ENCODE measurements at regions not wholly inside any gene's neighbourhood (a gene's known extent, or its start where the extent isn't known, plus 50 kb on each side); places are given as distances from the start of the nearest gene placed in this dataset.

DNA sequence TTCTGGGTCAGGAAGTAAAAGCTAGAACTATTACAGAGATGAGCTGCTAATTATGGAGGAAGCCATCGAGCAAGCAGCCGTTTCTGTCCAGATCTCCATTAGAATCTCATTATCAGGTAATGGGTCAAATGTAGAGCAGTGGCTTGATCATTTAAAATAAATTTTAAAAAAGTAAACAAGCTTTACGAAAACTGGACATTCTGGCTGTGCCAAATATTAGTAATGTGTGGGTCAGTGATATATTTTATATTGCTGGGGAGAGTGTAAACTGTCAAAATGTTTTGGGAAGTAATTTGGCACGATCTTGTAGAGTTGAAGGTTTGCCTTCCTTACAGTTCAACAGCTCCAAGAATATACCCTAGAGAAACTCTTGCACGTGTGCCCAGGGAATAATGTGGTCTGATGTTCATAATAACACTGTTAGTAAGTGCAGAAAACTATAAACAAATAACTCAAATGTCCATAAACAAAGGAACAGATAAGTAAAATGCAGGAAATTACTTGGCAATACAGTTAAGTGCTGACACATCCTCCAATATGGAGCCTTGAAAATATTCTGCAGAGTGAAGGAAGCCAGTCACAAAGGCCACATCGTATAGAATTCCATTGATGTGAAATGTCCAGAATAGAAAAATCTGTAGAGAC, 127.2 kb upstream of the UBL3 start:
- Histone ChIP-seq H3K4me3 (ENCODE audit: low read depth in 1 of 3, low read length in 3 of 3) (no peak overlapping the region), H3K4me1 (ENCODE audit: control insufficient read depth in 4 of 4, insufficient read depth in 4 of 4, low read length in 3 of 4) (no peaks in the 10 kb centered on the region), H3K9ac (ENCODE audit: low read depth in 1 of 2, low read length in 2 of 2) (no peak overlapping the region), H3K36me3 (ENCODE audit: control insufficient read depth in 4 of 4, insufficient read depth in 3 of 4, low read depth in 1 of 4, low read length in 3 of 4) (no peaks in the 10 kb centered on the region), H3K27me3 (ENCODE audit: control insufficient read depth in 4 of 4, insufficient read depth in 4 of 4, low read length in 3 of 4) (no peaks in the 10 kb centered on the region), H3K9me3 (ENCODE audit: control insufficient read depth in 4 of 4, low read length in 3 of 4) (peaks cover 0 to 2% (median 0%) of the 10 kb centered on the region in 4 donors), H3K27ac (ENCODE audit: low read depth in 1 of 2, low read length in 2 of 2) (no peak overlapping the region)
- DNase-seq (ENCODE audit: low spot score) = no peak
- WGBS = 80% methylated on average over 6 of the region's 6 CpGs
- TF ChIP-seq SP1 (IDR thresholded peaks at IDR 0.05) (no peak), FOXA2 (IDR thresholded peaks at IDR 0.05) (no peak), EGR1 (IDR thresholded peaks at IDR 0.05; ENCODE audit: low read depth in 2 of 2) (no peak), GABPA (IDR thresholded peaks at IDR 0.05 in 1 of 2, conservative IDR thresholded peaks at IDR 0.05 in 1 of 2) (no peak), HNF4A (conservative IDR thresholded peaks at IDR 0.05) (no peak), RXRA (IDR thresholded peaks at IDR 0.05) (no peak), RAD21 (IDR thresholded peaks at IDR 0.05) (no peak), HNF4G (IDR thresholded peaks at IDR 0.05) (no peak), TAF1 (conservative IDR thresholded peaks at IDR 0.05) (no peak), NR2F2 (IDR thresholded peaks at IDR 0.05) (no peak)
- TF ChIP-seq, protein P1, sequence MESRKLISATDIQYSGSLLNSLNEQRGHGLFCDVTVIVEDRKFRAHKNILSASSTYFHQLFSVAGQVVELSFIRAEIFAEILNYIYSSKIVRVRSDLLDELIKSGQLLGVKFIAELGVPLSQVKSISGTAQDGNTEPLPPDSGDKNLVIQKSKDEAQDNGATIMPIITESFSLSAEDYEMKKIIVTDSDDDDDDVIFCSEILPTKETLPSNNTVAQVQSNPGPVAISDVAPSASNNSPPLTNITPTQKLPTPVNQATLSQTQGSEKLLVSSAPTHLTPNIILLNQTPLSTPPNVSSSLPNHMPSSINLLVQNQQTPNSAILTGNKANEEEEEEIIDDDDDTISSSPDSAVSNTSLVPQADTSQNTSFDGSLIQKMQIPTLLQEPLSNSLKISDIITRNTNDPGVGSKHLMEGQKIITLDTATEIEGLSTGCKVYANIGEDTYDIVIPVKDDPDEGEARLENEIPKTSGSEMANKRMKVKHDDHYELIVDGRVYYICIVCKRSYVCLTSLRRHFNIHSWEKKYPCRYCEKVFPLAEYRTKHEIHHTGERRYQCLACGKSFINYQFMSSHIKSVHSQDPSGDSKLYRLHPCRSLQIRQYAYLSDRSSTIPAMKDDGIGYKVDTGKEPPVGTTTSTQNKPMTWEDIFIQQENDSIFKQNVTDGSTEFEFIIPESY (IDR thresholded peaks at IDR 0.05) = no peak
- TF ChIP-seq, protein P2, sequence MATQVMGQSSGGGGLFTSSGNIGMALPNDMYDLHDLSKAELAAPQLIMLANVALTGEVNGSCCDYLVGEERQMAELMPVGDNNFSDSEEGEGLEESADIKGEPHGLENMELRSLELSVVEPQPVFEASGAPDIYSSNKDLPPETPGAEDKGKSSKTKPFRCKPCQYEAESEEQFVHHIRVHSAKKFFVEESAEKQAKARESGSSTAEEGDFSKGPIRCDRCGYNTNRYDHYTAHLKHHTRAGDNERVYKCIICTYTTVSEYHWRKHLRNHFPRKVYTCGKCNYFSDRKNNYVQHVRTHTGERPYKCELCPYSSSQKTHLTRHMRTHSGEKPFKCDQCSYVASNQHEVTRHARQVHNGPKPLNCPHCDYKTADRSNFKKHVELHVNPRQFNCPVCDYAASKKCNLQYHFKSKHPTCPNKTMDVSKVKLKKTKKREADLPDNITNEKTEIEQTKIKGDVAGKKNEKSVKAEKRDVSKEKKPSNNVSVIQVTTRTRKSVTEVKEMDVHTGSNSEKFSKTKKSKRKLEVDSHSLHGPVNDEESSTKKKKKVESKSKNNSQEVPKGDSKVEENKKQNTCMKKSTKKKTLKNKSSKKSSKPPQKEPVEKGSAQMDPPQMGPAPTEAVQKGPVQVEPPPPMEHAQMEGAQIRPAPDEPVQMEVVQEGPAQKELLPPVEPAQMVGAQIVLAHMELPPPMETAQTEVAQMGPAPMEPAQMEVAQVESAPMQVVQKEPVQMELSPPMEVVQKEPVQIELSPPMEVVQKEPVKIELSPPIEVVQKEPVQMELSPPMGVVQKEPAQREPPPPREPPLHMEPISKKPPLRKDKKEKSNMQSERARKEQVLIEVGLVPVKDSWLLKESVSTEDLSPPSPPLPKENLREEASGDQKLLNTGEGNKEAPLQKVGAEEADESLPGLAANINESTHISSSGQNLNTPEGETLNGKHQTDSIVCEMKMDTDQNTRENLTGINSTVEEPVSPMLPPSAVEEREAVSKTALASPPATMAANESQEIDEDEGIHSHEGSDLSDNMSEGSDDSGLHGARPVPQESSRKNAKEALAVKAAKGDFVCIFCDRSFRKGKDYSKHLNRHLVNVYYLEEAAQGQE (IDR thresholded peaks at IDR 0.05) = no peak
- TF ChIP-seq, protein P3, sequence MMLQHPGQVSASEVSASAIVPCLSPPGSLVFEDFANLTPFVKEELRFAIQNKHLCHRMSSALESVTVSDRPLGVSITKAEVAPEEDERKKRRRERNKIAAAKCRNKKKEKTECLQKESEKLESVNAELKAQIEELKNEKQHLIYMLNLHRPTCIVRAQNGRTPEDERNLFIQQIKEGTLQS (IDR thresholded peaks at IDR 0.05) = no peak
- TF ChIP-seq, protein P4, sequence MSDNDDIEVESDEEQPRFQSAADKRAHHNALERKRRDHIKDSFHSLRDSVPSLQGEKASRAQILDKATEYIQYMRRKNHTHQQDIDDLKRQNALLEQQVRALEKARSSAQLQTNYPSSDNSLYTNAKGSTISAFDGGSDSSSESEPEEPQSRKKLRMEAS (IDR thresholded peaks at IDR 0.05) = no peak

DNA sequence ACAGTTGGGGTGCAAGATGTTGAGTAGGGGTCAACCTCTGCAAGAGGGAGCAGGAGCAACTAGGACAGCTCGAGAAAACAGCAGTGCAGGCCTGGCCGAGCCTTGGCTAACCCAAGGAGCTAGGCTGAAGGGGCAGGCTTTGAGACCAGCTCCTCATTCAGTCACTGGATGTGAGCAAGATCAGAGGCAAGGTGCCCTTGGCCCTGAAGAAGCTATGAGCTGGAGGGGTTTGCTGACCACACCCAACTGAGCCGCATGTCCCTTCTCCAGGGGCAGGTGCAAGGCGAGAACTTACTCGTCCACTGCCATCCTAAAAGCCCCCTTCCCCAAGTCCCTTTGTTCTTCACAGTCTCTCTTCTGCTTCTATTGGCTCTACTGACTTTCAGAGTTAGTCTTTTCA, 126.1 kb upstream of the UBL3 start:
- no peak overlapping the region for H3K9ac ChIP-seq (ENCODE audit: low read depth in 1 of 2, low read length in 2 of 2)
- DNase-seq (ENCODE audit: low spot score) = no peak
- peaks cover 0 to 2% (median 0%) of the 10 kb centered on the region in 4 donors for H3K9me3 ChIP-seq (ENCODE audit: control insufficient read depth in 4 of 4, low read length in 3 of 4)
- no peaks in the 10 kb centered on the region for H3K4me1 ChIP-seq (ENCODE audit: control insufficient read depth in 4 of 4, insufficient read depth in 4 of 4, low read length in 3 of 4)
- H3K4me3 ChIP-seq (ENCODE audit: low read depth in 1 of 3, low read length in 3 of 3) = no peak overlapping the region
- H3K36me3 ChIP-seq (ENCODE audit: control insufficient read depth in 4 of 4, insufficient read depth in 3 of 4, low read depth in 1 of 4, low read length in 3 of 4) = no peaks in the 10 kb centered on the region
- no peak for TF ChIP-seq JUND (IDR thresholded peaks at IDR 0.05)
- no peak for TF ChIP-seq RAD21 (IDR thresholded peaks at IDR 0.05)
- TF ChIP-seq, protein P1 (IDR thresholded peaks at IDR 0.05) = no peak
- TF ChIP-seq FOXA1 (IDR thresholded peaks at IDR 0.05) = no peak
- no peak for TF ChIP-seq GABPA (IDR thresholded peaks at IDR 0.05 in 1 of 2, conservative IDR thresholded peaks at IDR 0.05 in 1 of 2)
- TF ChIP-seq, protein P4 (IDR thresholded peaks at IDR 0.05) = no peak
- TF ChIP-seq, protein P3 (IDR thresholded peaks at IDR 0.05) = no peak
- TF ChIP-seq NR2F2 (IDR thresholded peaks at IDR 0.05) = no peak
- TF ChIP-seq RXRA (IDR thresholded peaks at IDR 0.05) = no peak
- TF ChIP-seq FOXA2 (IDR thresholded peaks at IDR 0.05) = no peak
- TF ChIP-seq HNF4G (IDR thresholded peaks at IDR 0.05) = no peak
- TF ChIP-seq, protein P5, sequence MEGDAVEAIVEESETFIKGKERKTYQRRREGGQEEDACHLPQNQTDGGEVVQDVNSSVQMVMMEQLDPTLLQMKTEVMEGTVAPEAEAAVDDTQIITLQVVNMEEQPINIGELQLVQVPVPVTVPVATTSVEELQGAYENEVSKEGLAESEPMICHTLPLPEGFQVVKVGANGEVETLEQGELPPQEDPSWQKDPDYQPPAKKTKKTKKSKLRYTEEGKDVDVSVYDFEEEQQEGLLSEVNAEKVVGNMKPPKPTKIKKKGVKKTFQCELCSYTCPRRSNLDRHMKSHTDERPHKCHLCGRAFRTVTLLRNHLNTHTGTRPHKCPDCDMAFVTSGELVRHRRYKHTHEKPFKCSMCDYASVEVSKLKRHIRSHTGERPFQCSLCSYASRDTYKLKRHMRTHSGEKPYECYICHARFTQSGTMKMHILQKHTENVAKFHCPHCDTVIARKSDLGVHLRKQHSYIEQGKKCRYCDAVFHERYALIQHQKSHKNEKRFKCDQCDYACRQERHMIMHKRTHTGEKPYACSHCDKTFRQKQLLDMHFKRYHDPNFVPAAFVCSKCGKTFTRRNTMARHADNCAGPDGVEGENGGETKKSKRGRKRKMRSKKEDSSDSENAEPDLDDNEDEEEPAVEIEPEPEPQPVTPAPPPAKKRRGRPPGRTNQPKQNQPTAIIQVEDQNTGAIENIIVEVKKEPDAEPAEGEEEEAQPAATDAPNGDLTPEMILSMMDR (IDR thresholded peaks at IDR 0.05; ENCODE audit: low read depth, low read length, missing input control) = no peak
- 93% methylated on average over 5 of the region's 5 CpGs for WGBS
- no peak overlapping the region for H3K27ac ChIP-seq (ENCODE audit: low read depth in 1 of 2, low read length in 2 of 2)
- no peaks in the 10 kb centered on the region for H3K27me3 ChIP-seq (ENCODE audit: control insufficient read depth in 4 of 4, insufficient read depth in 4 of 4, low read length in 3 of 4)

Data from liver (tissue), 8 donors.